Thymus (tissue), 11 donors: ENCODE measurements at regions not wholly inside any gene's neighbourhood (a gene's known extent, or its start where the extent isn't known, plus 50 kb on each side); places are given as distances from the start of the nearest gene placed in this dataset.

Source experiments
- DNase-seq, 9 donors: peaks; one replicate each; pipeline ENCODE4 v3.0.0-alpha.2; 2013; ENCODE audit warnings: low spot score in 9 of 9, low read depth in 6 of 9, missing footprints in 1 of 9
- H3K27ac ChIP-seq, 2 donors: one replicate each; pipeline ENCODE4 v1.5.1; 2013; ENCODE audit warnings: control low read depth in 1 of 2, low read depth in 1 of 2, low read length in 1 of 2, mild to moderate bottlenecking in 1 of 2, moderate library complexity in 1 of 2
- H3K27me3 ChIP-seq, 2 donors: one replicate each; pipeline ENCODE4 v1.5.1; 2013; ENCODE audit warnings: low read length in 1 of 2; ENCODE audit not compliant: control insufficient read depth in 2 of 2, insufficient read depth in 1 of 2
- H3K36me3 ChIP-seq, 2 donors: one replicate each; pipeline ENCODE4 v1.5.1; 2013; ENCODE audit warnings: low read length in 1 of 2, mild to moderate bottlenecking in 1 of 2, moderate library complexity in 1 of 2; ENCODE audit not compliant: control insufficient read depth in 2 of 2, insufficient read depth in 2 of 2
- H3K4me1 ChIP-seq, 2 donors: one replicate each; pipeline ENCODE4 v1.5.1; 2013; ENCODE audit warnings: low read length in 2 of 2; ENCODE audit not compliant: control insufficient read depth in 2 of 2, insufficient read depth in 2 of 2
- H3K4me3 ChIP-seq, 2 donors: one replicate each; pipeline ENCODE4 v1.5.1; 2013; ENCODE audit warnings: low read length in 2 of 2, control low read depth in 1 of 2, mild to moderate bottlenecking in 1 of 2
- H3K9me3 ChIP-seq, 2 donors: one replicate each; pipeline ENCODE4 v1.5.1; 2013; ENCODE audit warnings: low read length in 1 of 2, mild to moderate bottlenecking in 1 of 2; ENCODE audit not compliant: control insufficient read depth in 2 of 2, insufficient read depth in 1 of 2
- WGBS: extraction: QIAGEN DNeasy Blood & Tissue Kit; methylation state at CpG from one replicate; pipeline ENCODE4 v1.1.7; 2013; 5-methylcytosine and 5-hydroxymethylcytosine counted together
- donor health status: healthy.

GRCh38 chrX:5528057-5528456 is 700.6 kb downstream of the NLGN4X start:
- no peak overlapping the region for H3K4me3 ChIP-seq
- DNase-seq: no peak
- H3K9me3 ChIP-seq: no peaks in the 10 kb centered on the region
- 82% methylated on average over 5 of the region's 5 CpGs for WGBS
- no peaks in the 10 kb centered on the region for H3K36me3 ChIP-seq
- H3K27me3 ChIP-seq: no peaks in the 10 kb centered on the region
- H3K27ac ChIP-seq: no peak overlapping the region
- no peaks in the 10 kb centered on the region for H3K4me1 ChIP-seq

- Histone ChIP-seq H3K4me3 (no peak overlapping the region), H3K36me3 (no peaks in the 10 kb centered on the region), H3K9me3 (no peaks in the 10 kb centered on the region), H3K4me1 (no peaks in the 10 kb centered on the region), H3K27ac (no peak overlapping the region), H3K27me3 (no peaks in the 10 kb centered on the region)
- 81% methylated on average over 2 of the region's 2 CpGs for WGBS
- no peak for DNase-seq
Observed at GRCh38 chrX:5526191-5526590, 702.5 kb downstream of the NLGN4X start.

GRCh38 chrX:5490786-5491563 is 737.7 kb downstream of the NLGN4X start:
- H3K9me3 ChIP-seq: no peaks in the 10 kb centered on the region
- no peak overlapping the region for H3K27ac ChIP-seq
- DNase-seq: no peak
- no peaks in the 10 kb centered on the region for H3K27me3 ChIP-seq
- WGBS: 90% methylated on average over 8 of the region's 8 CpGs
- no peaks in the 10 kb centered on the region for H3K36me3 ChIP-seq
- H3K4me3 ChIP-seq: no peak overlapping the region
- no peaks in the 10 kb centered on the region for H3K4me1 ChIP-seq

- 89% methylated on average over 4 of the region's 4 CpGs for whole genome bisulfite sequencing
- no peaks in the 10 kb centered on the region for H3K4me1 ChIP-seq
- H3K27ac ChIP-seq: no peak overlapping the region
- no peaks in the 10 kb centered on the region for H3K27me3 ChIP-seq
- no peaks in the 10 kb centered on the region for H3K9me3 ChIP-seq
- H3K36me3 ChIP-seq: no peaks in the 10 kb centered on the region
- DNase-seq: no peak
- H3K4me3 ChIP-seq: no peak overlapping the region
Observed at GRCh38 chrX:5474282-5474681, 754.4 kb downstream of the NLGN4X start.

GRCh38 chrX:5458300-5458842 is 770.3 kb downstream of the NLGN4X start:
- WGBS: 90% methylated on average over 6 of the region's 6 CpGs
- no peak for DNase-seq
- no peaks in the 10 kb centered on the region for H3K9me3 ChIP-seq
- no peak overlapping the region for H3K27ac ChIP-seq
- H3K4me1 ChIP-seq: no peaks in the 10 kb centered on the region
- H3K36me3 ChIP-seq: no peaks in the 10 kb centered on the region
- no peaks in the 10 kb centered on the region for H3K27me3 ChIP-seq
- H3K4me3 ChIP-seq: no peak overlapping the region

- Histone ChIP-seq H3K27ac (no peak overlapping the region), H3K4me1 (no peaks in the 10 kb centered on the region), H3K9me3 (no peaks in the 10 kb centered on the region), H3K27me3 (no peaks in the 10 kb centered on the region), H3K36me3 (no peaks in the 10 kb centered on the region), H3K4me3 (no peak overlapping the region)
- 68% methylated on average over 1 of the region's 1 CpG for WGBS
- no peak for DNase-seq
Observed at GRCh38 chrX:5449323-5449722, 779.3 kb downstream of the NLGN4X start.

- Histone ChIP-seq H3K4me3 (no peak overlapping the region), H3K27me3 (no peaks in the 10 kb centered on the region), H3K4me1 (no peaks in the 10 kb centered on the region), H3K36me3 (no peaks in the 10 kb centered on the region), H3K27ac (no peak overlapping the region), H3K9me3 (no peaks in the 10 kb centered on the region)
- no peak for DNase-seq
Observed at GRCh38 chrX:5431823-5432222, 796.8 kb downstream of the NLGN4X start.

GRCh38 chrX:5425119-5425518 is 803.5 kb downstream of the NLGN4X start:
- Histone ChIP-seq H3K36me3 (no peaks in the 10 kb centered on the region), H3K9me3 (no peaks in the 10 kb centered on the region), H3K27me3 (no peaks in the 10 kb centered on the region), H3K27ac (no peak overlapping the region), H3K4me3 (no peak overlapping the region), H3K4me1 (no peaks in the 10 kb centered on the region)
- DNase-seq: no peak

- no peaks in the 10 kb centered on the region for H3K36me3 ChIP-seq
- 77% methylated on average over 1 of the region's 1 CpG for WGBS
- H3K27ac ChIP-seq: no peak overlapping the region
- no peaks in the 10 kb centered on the region for H3K4me1 ChIP-seq
- H3K4me3 ChIP-seq: no peak overlapping the region
- no peaks in the 10 kb centered on the region for H3K9me3 ChIP-seq
- DNase-seq: no peak
- H3K27me3 ChIP-seq: no peaks in the 10 kb centered on the region
Observed at GRCh38 chrX:5417381-5417780, 811.3 kb downstream of the NLGN4X start.
